GM21576 (cell line): ENCODE measurements at regions not wholly inside any gene's neighbourhood (a gene's known extent, or its start where the extent isn't known, plus 50 kb on each side); places are given as distances from the start of the nearest gene placed in this dataset.

Experiments
- ATAC-seq: cut with Tn5 transposase; IDR thresholded peaks from one replicate; pipeline ENCODE4 v1.9.1; 2021; ENCODE audit warnings: mild to moderate bottlenecking, moderate library complexity; ENCODE audit not compliant: unreplicated experiment

DNA sequence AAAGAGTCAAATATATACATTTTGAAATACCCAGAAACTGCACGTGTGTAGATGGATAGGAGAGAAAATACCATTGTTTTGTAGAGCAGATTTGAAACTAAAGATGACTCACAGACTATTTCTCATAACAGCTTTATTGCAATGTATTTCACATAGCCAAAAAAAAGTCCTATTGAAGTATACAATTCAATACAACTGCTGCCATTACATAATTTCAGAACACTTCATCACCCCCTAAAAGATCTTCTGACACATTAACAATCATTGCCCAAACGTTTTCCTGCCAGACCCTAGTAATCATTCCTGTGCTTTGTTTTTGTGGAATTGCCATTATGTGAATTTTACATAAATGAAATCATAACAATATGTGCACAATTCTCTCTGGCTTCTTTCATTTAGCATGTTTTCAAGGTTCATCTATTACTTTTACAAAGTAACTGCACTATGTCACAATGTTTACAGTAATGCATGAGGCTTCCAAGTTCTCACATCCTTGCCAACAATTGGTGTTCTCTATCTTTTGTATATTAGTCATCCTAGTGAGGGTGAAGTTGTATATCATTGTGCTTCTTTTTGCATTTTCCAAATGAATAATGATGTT is 378.6 kb upstream of the CWC22 start:
- ATAC-seq, result no peak

- ATAC-seq, result no peak
These were observed 369.0 kb upstream of the CWC22 start for GRCh38 chr2:180376066-180376465.

DNA sequence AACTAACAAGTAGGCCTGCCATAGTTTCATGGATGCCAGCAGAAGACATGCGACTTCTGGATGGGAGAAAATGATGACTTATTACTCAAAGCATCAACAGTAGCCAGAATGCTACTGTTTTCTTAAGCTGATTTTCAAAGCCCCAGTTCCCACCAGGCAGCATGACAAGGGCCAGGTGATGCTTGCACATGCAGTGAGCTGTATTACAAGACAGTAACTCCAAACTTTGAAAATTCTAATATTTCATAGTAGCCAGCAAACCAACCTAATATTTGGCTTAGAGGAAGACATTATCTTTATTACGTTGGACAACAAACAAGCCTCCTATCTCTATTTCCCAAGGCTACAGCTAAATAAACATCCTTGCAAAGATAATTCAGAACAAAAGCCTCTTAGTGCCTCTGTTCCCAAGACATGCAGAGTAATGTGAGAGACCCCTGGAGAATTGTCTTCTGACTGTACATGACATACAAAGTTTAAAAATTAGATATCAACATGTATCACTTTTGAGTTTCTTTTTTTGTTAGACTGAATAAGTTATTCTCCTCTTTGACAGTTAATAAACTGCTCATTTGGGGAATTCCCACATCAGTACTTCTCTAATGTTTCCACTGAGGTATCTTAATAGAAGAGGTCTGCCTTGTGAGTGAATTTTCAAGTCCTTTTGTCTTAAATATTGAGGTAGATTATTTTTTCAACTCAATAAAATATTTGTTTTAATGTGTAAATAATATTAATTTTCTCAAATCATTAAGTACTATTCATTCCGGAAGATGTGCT is 367.6 kb upstream of the CWC22 start:
- no peak for ATAC-seq

DNA sequence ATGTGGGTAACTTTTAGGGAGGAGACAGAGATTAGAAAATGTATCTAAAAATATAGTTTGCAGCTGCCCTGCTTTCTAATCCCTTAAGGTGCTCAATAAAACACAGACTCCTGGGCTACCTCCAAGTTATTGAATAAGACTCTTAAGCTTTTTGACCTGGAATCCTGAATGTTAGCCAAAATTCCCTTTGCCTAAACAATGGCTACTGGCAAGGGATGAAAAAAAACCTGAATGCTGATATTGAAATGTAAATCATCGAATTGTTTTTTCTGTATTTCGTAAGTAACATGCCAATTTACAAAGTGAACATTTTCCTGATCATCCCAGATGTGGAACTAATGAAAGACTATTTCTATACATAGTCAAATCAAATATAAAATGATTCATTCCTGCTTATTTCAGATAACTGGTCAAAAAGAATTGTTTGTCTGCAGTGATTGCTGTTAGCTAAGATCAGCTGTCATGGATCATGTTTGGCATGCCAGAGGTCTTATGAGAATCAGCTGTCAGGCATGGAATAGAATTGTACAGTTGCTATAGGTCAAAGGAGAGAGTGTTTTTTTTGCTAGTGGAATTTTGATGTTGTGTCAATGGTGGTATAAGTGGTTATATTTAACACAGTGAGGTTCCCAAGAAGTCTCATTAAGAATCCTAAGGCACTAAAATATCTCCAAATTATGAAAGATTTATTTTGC is 363.6 kb upstream of the CWC22 start:
- no peak for ATAC-seq

DNA sequence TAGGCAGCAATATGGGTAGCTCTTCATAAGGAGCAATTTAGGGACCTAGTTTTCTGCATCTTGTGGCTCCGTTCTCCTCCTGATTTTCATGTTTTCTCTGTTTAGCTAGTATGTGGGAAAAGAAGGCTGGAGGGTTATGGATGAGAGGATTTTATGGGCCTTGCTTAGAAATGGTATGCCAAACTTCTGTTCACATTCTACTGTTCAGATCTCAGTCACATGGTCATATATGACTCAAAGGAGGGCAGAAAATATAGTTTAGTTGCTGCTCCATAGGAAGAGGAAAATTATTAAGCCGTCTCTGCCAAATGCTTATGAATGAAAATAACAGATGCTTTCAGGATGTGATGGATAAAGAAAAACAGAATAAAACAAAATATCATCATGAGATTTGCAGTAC is 361.8 kb upstream of the CWC22 start:
- ATAC-seq, result no peak

DNA sequence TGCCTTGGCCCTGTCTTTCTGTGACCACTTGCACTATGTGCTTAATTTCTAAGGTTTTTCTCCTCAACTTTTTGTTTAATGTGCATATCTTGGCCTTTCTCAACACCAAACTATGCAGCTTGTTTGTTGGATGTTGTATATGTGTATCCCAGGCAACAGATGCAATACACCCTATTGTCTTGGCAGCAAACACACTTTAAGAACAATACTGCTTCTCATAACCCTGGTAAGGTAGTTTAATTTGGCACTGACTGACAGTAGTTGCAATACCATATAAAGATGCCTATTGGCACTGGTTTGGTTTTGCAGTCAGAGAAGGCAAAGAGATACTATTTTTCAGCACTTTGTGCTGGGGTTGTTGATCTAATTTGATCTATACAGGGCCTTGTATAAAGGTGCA is 360.7 kb upstream of the CWC22 start:
- ATAC-seq, result no peak

DNA sequence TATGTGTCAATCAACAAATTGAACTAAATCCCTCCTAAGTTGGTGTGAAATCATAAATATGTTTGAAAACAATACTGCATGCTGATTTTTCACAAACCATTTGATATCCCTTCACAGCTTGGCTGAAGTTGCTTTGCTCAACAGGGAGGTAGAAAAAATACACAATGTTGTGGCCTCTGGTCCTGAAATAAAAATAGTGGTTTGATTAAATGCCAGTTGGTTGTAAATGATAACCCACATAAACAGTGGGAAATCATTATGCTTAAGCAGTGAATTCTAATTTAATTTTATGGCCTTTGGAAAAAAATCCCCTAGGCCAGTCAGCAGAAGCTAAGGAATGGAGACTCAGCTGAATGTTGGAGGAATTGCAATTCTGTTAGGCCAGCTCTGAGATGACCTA is 359.4 kb upstream of the CWC22 start:
- ATAC-seq, result no peak

DNA sequence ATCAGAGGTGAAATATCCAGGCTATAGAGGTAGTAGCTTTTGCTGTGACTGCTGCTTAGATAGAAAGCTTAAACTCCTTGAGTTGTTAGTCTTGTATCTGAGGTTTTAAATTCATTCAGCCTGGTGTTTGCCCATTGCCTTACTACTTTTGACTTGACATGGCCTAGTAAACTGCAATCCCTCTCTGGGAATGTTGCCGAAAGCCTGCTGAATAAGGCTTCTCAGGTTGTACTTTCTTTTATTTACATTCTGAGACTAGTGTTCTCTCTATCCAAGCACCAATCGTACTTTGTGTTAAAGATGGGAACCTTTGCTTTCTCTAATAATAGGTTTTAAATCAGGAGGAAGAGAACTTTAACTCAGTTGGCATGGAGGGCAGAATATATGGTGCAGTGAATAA is 357.6 kb upstream of the CWC22 start:
- ATAC-seq, result no peak

GRCh38 chr2:180360283-180360618 is 353.2 kb upstream of the CWC22 start:
- ATAC-seq, result peak; percentile 44

GRCh38 chr2:180359522-180360282 is 352.6 kb upstream of the CWC22 start:
- peak; percentile 98 for ATAC-seq

DNA sequence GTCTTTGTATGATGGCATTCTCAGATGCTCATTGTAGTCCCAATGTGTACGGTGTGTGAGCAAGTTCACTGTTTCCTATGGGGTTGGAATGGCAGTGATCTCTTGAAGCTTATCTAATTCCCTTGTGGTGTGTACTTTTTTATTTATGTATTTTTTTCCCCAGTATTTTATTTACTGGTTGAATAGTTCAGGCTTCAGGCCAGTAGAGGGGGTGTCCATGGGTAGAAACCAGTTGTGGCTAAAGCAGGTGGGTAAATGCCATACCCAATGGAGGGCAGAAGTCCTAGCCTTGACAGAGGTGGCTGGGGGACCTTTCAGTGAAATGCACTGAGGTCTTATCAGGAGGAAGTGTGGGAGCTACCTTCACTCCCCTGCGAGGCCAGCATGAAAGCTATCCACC is 351.4 kb upstream of the CWC22 start:
- ATAC-seq, result no peak

GRCh38 chr2:180356676-180357075 is 349.6 kb upstream of the CWC22 start:
- no peak for ATAC-seq

GRCh38 chr2:180352620-180353019 is 345.5 kb upstream of the CWC22 start:
- no peak for ATAC-seq

- no peak for ATAC-seq
These were observed 342.7 kb upstream of the CWC22 start for GRCh38 chr2:180349809-180350208.

GRCh38 chr2:180343528-180344345 is 336.6 kb upstream of the CWC22 start:
- ATAC-seq, result no peak

GRCh38 chr2:180337136-180337535 is 330.0 kb upstream of the CWC22 start:
- ATAC-seq, result no peak

DNA sequence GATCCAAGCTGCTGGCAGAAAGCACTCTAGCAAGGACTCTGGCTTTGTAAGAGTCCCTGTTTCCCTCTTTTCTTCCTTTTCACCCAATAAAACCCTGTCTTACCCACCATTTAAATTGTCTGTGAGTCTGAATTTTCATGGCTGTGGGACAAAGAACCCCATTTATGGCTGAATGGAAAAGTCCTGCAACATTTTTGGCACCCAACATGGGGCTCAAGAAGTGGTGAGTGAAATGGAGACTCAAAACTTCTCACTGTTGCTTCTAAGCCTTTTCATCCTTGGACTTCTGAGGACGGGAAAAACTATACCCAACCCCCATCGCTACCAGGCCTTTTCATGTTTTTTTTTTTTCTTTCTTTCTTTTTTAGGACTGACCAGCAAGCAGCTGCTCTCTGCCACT is 329.5 kb upstream of the CWC22 start:
- ATAC-seq, result no peak

- peak; percentile 100 for ATAC-seq
These were observed 327.4 kb upstream of the CWC22 start for GRCh38 chr2:180334514-180334913.

GRCh38 chr2:180328795-180329422 is 321.8 kb upstream of the CWC22 start:
- ATAC-seq, result no peak

DNA sequence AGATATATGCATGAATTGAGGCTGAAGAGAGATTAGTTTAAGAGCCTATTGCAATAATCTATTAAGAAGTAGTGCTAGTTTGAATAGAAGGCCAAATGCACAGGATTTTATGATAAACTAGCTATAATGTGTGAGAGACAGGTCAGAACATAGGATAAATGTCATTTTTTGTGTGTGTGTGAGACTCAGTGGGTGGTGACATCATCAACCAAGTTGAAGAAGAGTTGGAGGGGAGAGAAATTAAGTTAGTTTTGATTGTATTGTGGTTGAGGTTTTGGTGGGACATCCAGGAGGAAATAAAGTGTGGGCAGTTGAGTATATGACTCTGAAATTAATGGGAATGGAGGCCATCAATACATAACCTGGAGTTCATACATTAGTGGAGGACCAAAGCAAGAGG is 320.1 kb upstream of the CWC22 start:
- no peak for ATAC-seq
